ENCODE measurements at regions not wholly inside any gene's neighbourhood (a gene's known extent, or its start where the extent isn't known, plus 50 kb on each side); places are given as distances from the start of the nearest gene placed in this dataset.
"Not testable (repeated sequence)": the region's sequence is repeated elsewhere in the genome, so short reads cannot be mapped to it uniquely, and the experiment has no call there.

DNA sequence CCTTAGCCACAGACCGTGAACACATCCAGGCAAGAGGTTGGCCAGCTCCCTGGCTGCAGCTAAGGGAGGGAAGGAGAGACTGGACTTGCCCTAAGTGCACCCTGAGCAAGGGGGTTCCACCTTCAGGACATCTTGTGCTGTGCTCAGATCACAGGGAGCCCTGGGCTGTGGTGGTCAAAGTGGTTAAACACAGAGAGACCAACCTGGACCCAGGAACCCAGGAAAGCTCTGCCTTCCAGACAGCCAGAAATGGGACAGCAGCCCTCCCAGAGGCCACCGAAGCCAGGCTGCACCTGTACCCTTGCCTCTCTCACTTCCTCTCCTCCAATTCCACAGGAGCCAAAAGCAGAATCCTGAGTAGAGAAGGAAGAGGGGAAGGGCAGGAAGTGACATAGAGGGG, 105.2 kb upstream of the TMEM45B start:
- Histone ChIP-seq H3K27me3 (peaks cover 0 to 14% (median 0%) of the 10 kb centered on the region in 3 donors), H3K4me3 (no peak overlapping the region), H3K36me3 (no peaks in the 10 kb centered on the region), H3K4me1 (peaks cover 0 to 5% (median 0%) of the 10 kb centered on the region in 4 donors), H3K27ac (no peak overlapping the region), H3K9me3 (peaks cover 0 to 8% (median 4%) of the 10 kb centered on the region in 4 donors)
- no peak for TF ChIP-seq EP300 (IDR thresholded peaks at IDR 0.05)
- TF ChIP-seq, protein P1, sequence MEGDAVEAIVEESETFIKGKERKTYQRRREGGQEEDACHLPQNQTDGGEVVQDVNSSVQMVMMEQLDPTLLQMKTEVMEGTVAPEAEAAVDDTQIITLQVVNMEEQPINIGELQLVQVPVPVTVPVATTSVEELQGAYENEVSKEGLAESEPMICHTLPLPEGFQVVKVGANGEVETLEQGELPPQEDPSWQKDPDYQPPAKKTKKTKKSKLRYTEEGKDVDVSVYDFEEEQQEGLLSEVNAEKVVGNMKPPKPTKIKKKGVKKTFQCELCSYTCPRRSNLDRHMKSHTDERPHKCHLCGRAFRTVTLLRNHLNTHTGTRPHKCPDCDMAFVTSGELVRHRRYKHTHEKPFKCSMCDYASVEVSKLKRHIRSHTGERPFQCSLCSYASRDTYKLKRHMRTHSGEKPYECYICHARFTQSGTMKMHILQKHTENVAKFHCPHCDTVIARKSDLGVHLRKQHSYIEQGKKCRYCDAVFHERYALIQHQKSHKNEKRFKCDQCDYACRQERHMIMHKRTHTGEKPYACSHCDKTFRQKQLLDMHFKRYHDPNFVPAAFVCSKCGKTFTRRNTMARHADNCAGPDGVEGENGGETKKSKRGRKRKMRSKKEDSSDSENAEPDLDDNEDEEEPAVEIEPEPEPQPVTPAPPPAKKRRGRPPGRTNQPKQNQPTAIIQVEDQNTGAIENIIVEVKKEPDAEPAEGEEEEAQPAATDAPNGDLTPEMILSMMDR (IDR thresholded peaks at IDR 0.05) = no peak
- no peak for TF ChIP-seq POLR2A (IDR thresholded peaks at IDR 0.05)
- no peak for TF ChIP-seq POLR2AphosphoS5 (IDR thresholded peaks at IDR 0.05)
- no peak for DNase-seq
- intact Hi-C loops (cut with DNase I; ENCODE audit: low total_unique reads) = no loop called here
- WGBS, 5 donors = 57 to 100% (median 79%) methylated on average over 2 of the region's 2 CpGs

GRCh38 chr11:129711760-129712159, 103.9 kb upstream of the TMEM45B start:
- 69 to 82% (median 81%) methylated on average over 3 of the region's 3 CpGs for WGBS, 5 donors
- no peaks in the 10 kb centered on the region for H3K36me3 ChIP-seq
- intact Hi-C loops (cut with DNase I; ENCODE audit: low total_unique reads) = no loop called here
- H3K27me3 ChIP-seq = peaks cover 0 to 14% (median 0%) of the 10 kb centered on the region in 3 donors
- no peaks in the 10 kb centered on the region for H3K4me1 ChIP-seq
- no peak for DNase-seq
- TF ChIP-seq POLR2A (IDR thresholded peaks at IDR 0.05) (no peak), POLR2AphosphoS5 (IDR thresholded peaks at IDR 0.05) (no peak), EP300 (IDR thresholded peaks at IDR 0.05) (no peak)
- H3K9me3 ChIP-seq = peaks cover 0 to 8% (median 4%) of the 10 kb centered on the region in 4 donors
- no peak overlapping the region for H3K4me3 ChIP-seq
- no peak overlapping the region for H3K27ac ChIP-seq

- WGBS, 5 donors = 90 to 91% (median 90%) methylated on average over 25 of the region's 25 CpGs
- H3K4me3 ChIP-seq; DNase-seq; intact Hi-C loops (cut with DNase I; ENCODE audit: low total_unique reads); H3K9me3 ChIP-seq; H3K4me1 ChIP-seq; H3K27ac ChIP-seq; H3K36me3 ChIP-seq: not testable (repeated sequence)
- H3K27me3 ChIP-seq = peaks cover 0 to 14% (median 0%) of the 10 kb centered on the region in 3 donors
These were observed 103.0 kb upstream of the TMEM45B start for GRCh38 chr11:129712486-129713240.

DNA sequence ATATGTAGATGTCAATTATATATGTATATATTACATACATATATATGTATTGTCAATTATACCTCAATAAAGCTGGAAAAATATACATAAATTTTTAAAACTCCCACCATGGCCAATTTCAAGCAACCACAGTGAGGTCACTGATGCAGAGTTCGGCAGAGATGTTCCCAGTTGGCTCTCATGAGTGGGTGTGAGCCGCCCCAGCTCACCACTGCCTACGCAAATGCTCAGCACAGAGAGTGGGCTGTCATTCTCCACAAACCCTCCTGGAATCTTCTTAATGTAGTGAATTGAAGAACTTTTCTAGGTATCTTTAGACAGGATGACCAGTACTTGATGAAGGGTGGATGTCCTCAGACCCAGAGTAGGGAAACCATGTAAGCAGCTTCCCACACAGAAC, 96.6 kb upstream of the TMEM45B start:
- Histone ChIP-seq H3K36me3 (no peaks in the 10 kb centered on the region), H3K9me3 (no peaks in the 10 kb centered on the region), H3K27me3 (peaks cover 0 to 5% (median 0%) of the 10 kb centered on the region in 3 donors), H3K27ac (no peak overlapping the region), H3K4me3 (no peak overlapping the region), H3K4me1 (no peaks in the 10 kb centered on the region)
- 83 to 98% (median 96%) methylated on average over 3 of the region's 3 CpGs for WGBS, 5 donors
- intact Hi-C loops (cut with DNase I; ENCODE audit: low total_unique reads) = no loop called here
- no peak for DNase-seq
- TF ChIP-seq EP300 (IDR thresholded peaks at IDR 0.05) = no peak
- no peak for TF ChIP-seq POLR2AphosphoS5 (IDR thresholded peaks at IDR 0.05)

DNA sequence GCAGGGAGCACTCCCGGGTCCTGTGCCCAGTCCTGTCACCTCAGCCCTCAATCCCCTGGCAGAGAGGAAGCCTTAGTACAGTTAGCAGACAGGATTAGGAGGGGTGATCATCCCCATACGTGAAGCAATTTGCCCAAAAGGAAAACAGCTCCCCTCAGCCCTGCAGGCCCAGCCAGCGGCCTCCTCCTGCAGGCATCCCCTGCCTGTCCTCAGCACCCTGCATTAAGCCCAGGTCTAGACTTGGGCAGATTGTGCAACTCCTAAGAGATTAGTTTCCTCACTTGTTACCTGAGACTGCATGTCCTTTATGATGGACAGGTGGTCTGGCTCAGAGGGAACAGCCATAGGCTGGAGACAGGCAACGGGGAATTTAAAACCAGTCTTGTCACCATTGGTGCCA, 95.5 kb upstream of the TMEM45B start:
- H3K9me3 ChIP-seq = no peaks in the 10 kb centered on the region
- DNase-seq = no peak
- H3K4me1 ChIP-seq = no peaks in the 10 kb centered on the region
- TF ChIP-seq POLR2AphosphoS5 (IDR thresholded peaks at IDR 0.05) = no peak
- no peaks in the 10 kb centered on the region for H3K36me3 ChIP-seq
- H3K27me3 ChIP-seq = peaks cover 0 to 5% (median 0%) of the 10 kb centered on the region in 3 donors
- intact Hi-C loops (cut with DNase I; ENCODE audit: low total_unique reads) = no loop called here
- H3K27ac ChIP-seq = no peak overlapping the region
- WGBS, 5 donors = 64 to 83% (median 82%) methylated on average over 4 of the region's 4 CpGs
- H3K4me3 ChIP-seq = no peak overlapping the region

- WGBS, 5 donors = 88 to 92% (median 90%) methylated on average over 11 of the region's 11 CpGs
- intact Hi-C loops (cut with DNase I; ENCODE audit: low total_unique reads) = no loop called here
- DNase-seq = no peak
- H3K36me3 ChIP-seq = no peaks in the 10 kb centered on the region
- TF ChIP-seq POLR2AphosphoS5 (IDR thresholded peaks at IDR 0.05) (no peak), POLR2A (IDR thresholded peaks at IDR 0.05) (no peak), EP300 (IDR thresholded peaks at IDR 0.05) (no peak)
- TF ChIP-seq, protein P1 (IDR thresholded peaks at IDR 0.05) = no peak
- H3K27me3 ChIP-seq = peaks cover 0 to 5% (median 0%) of the 10 kb centered on the region in 3 donors
- H3K4me3 ChIP-seq = no peak overlapping the region
- no peaks in the 10 kb centered on the region for H3K9me3 ChIP-seq
- H3K27ac ChIP-seq = no peak overlapping the region
- H3K4me1 ChIP-seq = no peaks in the 10 kb centered on the region
These were observed 94.7 kb upstream of the TMEM45B start for GRCh38 chr11:129720994-129721393.

Data from stomach (tissue), 8 donors.